Keratinocyte (primary cell): ENCODE measurements at regions not wholly inside any gene's neighbourhood (a gene's known extent, or its start where the extent isn't known, plus 50 kb on each side); places are given as distances from the start of the nearest gene placed in this dataset.

ENCODE experiments used
- CTCF ChIP-seq, 3 experiments: IDR thresholded peaks in 1 of 3; conservative IDR thresholded peaks in 1 of 3; optimal IDR thresholded peaks in 1 of 3; 2 replicates in 2 of 3; 3 replicates in 1 of 3; pipeline versions ENCODE3 to v1.5.1; 2011; ENCODE audit warnings: low read length in 3 of 3, mild to moderate bottlenecking in 3 of 3, moderate library complexity in 2 of 3, control low read depth in 1 of 3, inconsistent platforms in 1 of 3; ENCODE audit not compliant: insufficient read depth in 2 of 3; ENCODE audit errors: extremely low read depth in 1 of 3
- EZH2 ChIP-seq: IDR thresholded peaks from one replicate; pipeline ENCODE4 v1.6.1; 2012; ENCODE audit warnings: inconsistent platforms, mild to moderate bottlenecking, low read length, moderate library complexity

GRCh38 chr3:22861426-22861825 lies 341.7 kb upstream of the UBE2E2 start:
- TF ChIP-seq CTCF (optimal IDR thresholded peaks at IDR 0.05 in 1 of 3, IDR thresholded peaks at IDR 0.05 in 1 of 3, conservative IDR thresholded peaks at IDR 0.05 in 1 of 3; ENCODE audit: extremely low read depth in 1 of 3, insufficient read depth in 2 of 3, low read length in 3 of 3): no peak
- no peak for TF ChIP-seq EZH2
